Progenitor cell of endocrine pancreas (in vitro differentiated cells): ENCODE measurements at regions not wholly inside any gene's neighbourhood (a gene's known extent, or its start where the extent isn't known, plus 50 kb on each side); places are given as distances from the start of the nearest gene placed in this dataset.

ENCODE experiments used
- DNase-seq: peaks from one replicate; pipeline ENCODE4 v3.0.0; 2021; ENCODE audit warnings: low spot score; ENCODE audit not compliant: unreplicated experiment
- H3K27ac Mint-ChIP-seq: 2 replicates; pipeline ENCODE4 v1.8.0; 2021; ENCODE audit warnings: mild to moderate bottlenecking, moderate library complexity, mixed read lengths
- H3K27me3 Mint-ChIP-seq: 2 replicates; pipeline ENCODE4 v1.8.0; 2021; ENCODE audit warnings: mixed read lengths
- H3K36me3 Mint-ChIP-seq: 2 replicates; pipeline ENCODE4 v1.8.0; 2022; ENCODE audit warnings: mixed read lengths; ENCODE audit not compliant: insufficient read depth
- H3K4me1 Mint-ChIP-seq: 2 replicates; pipeline ENCODE4 v1.8.0; 2021; ENCODE audit warnings: low read depth, mixed read lengths
- H3K4me3 Mint-ChIP-seq: 2 replicates; pipeline ENCODE4 v1.8.0; 2021; ENCODE audit warnings: low read depth, mild to moderate bottlenecking, moderate library complexity, mixed read lengths
- H3K9me3 Mint-ChIP-seq: 2 replicates; pipeline ENCODE4 v1.8.0; 2021; ENCODE audit warnings: low read depth, mixed read lengths
- TF ChIP-seq, protein P1 (sequence below): fragments of 200-600 bp; sonication (generic); IDR thresholded peaks from one replicate; pipeline ENCODE4 v1.5.0; 2021; ENCODE audit warnings: antibody characterized with exemption, mild to moderate bottlenecking; ENCODE audit not compliant: unreplicated experiment

DNA sequence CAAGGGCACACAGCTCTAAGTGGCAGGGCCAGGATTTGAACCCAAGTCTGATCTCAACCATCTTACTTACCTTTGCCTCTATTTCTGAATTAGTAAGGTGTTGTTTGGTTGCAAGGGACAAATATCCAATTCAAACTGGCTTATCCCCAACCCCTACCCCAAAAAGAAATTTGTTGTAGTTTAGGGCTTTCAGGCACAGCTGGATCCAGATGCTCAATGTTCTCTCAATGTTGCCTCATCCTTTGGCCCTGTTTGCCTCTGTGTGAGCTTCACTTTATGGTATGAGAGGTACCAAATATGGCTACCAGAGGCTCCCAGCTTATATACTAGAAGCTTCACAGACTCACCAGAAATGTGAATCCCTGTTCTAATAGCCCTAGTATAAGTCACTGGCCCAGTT lies 499.9 kb downstream of the SHQ1 start:
- H3K27me3 Mint-ChIP-seq = peaks cover 8% of the 10 kb centered on the region

DNA sequence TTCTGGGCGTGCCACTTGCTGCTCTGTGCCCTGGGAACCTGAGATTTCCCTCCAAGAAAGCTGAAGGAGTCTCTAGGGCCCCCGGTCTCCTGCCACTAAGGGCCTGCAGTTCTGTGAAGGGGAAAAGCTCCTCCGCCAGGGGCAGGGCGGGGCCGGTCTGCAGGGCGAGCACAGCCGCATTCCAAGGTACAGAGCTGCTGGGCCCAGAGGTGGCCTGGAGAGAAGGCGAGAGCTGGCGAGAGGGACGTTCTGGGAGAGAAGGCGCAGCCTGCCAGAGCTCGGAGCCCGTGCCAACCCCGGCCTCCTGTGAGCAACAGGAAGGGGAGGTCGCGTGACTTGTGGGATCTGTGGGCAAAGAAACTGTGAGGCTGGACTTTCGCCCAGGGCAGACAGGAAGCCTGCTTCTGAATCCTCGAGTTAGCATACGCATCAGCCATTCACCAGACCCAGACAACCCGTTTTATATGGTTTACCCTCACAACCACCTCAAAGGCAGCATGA lies 500.4 kb downstream of the SHQ1 start:
- H3K27ac Mint-ChIP-seq = no peak overlapping the region
- TF ChIP-seq, protein P1, sequence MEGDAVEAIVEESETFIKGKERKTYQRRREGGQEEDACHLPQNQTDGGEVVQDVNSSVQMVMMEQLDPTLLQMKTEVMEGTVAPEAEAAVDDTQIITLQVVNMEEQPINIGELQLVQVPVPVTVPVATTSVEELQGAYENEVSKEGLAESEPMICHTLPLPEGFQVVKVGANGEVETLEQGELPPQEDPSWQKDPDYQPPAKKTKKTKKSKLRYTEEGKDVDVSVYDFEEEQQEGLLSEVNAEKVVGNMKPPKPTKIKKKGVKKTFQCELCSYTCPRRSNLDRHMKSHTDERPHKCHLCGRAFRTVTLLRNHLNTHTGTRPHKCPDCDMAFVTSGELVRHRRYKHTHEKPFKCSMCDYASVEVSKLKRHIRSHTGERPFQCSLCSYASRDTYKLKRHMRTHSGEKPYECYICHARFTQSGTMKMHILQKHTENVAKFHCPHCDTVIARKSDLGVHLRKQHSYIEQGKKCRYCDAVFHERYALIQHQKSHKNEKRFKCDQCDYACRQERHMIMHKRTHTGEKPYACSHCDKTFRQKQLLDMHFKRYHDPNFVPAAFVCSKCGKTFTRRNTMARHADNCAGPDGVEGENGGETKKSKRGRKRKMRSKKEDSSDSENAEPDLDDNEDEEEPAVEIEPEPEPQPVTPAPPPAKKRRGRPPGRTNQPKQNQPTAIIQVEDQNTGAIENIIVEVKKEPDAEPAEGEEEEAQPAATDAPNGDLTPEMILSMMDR = peak; percentile 28
- no peaks in the 10 kb centered on the region for H3K36me3 Mint-ChIP-seq
- H3K9me3 Mint-ChIP-seq = no peaks in the 10 kb centered on the region
- peaks cover 8% of the 10 kb centered on the region for H3K27me3 Mint-ChIP-seq
- H3K4me1 Mint-ChIP-seq = no peaks in the 10 kb centered on the region
- DNase-seq = peak; percentile 25
- no peak overlapping the region for H3K4me3 Mint-ChIP-seq

More for the DNA sequence above, 499.9 kb downstream of the SHQ1 start:
- Mint-ChIP-seq H3K27ac (no peak overlapping the region), H3K4me1 (no peaks in the 10 kb centered on the region), H3K36me3 (no peaks in the 10 kb centered on the region), H3K4me3 (no peak overlapping the region), H3K9me3 (no peaks in the 10 kb centered on the region)
- no peak for DNase-seq
- TF ChIP-seq, protein P1 = no peak

DNA sequence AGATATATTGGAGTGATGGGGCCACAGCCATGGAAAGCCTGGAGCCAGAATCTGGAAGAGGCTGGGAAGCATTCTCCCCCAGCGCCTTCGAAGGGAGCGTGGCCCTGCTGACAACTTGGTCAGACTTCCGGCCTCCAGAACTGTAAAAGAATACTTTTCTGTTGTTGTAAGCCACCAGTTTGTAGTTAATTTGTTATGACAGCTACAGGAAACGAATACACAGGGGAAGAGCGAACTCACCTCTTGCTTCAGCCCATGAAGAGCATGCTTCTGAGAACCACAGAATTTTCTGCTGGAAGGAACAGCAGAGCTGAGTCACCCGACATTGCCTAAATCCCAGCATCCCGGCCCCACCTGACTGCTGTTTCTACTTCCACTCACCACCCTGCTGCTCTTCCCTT lies 501.7 kb downstream of the SHQ1 start:
- Mint-ChIP-seq H3K4me1 (no peaks in the 10 kb centered on the region), H3K4me3 (no peak overlapping the region), H3K36me3 (no peaks in the 10 kb centered on the region), H3K27ac (no peak overlapping the region), H3K27me3 (peaks cover 8% of the 10 kb centered on the region), H3K9me3 (no peaks in the 10 kb centered on the region)
- no peak for DNase-seq
- TF ChIP-seq, protein P1 = no peak

DNA sequence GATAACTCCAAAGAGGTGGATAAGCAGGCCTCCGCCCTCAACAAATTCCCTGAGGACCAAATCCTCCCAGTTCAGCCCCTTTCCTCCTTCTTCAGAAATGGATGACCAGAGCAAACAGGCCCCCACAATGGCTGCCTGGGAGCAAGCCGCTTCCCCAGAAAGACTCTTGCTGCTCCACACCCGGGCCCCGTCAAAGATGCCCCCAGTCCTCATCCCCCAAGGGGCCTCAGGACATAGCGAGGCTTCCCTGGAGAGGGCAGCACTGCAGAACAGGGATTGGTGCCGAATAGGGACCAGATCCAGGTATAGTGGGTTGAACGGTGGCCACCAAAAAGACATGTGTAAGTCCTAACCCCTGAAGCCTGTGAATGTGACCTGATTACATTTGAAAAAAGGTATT lies 502.3 kb downstream of the SHQ1 start:
- Mint-ChIP-seq H3K36me3 (no peaks in the 10 kb centered on the region), H3K27me3 (peaks cover 8% of the 10 kb centered on the region), H3K27ac (no peak overlapping the region), H3K4me1 (no peaks in the 10 kb centered on the region), H3K9me3 (no peaks in the 10 kb centered on the region), H3K4me3 (no peak overlapping the region)
- TF ChIP-seq, protein P1 = no peak
- DNase-seq = no peak

DNA sequence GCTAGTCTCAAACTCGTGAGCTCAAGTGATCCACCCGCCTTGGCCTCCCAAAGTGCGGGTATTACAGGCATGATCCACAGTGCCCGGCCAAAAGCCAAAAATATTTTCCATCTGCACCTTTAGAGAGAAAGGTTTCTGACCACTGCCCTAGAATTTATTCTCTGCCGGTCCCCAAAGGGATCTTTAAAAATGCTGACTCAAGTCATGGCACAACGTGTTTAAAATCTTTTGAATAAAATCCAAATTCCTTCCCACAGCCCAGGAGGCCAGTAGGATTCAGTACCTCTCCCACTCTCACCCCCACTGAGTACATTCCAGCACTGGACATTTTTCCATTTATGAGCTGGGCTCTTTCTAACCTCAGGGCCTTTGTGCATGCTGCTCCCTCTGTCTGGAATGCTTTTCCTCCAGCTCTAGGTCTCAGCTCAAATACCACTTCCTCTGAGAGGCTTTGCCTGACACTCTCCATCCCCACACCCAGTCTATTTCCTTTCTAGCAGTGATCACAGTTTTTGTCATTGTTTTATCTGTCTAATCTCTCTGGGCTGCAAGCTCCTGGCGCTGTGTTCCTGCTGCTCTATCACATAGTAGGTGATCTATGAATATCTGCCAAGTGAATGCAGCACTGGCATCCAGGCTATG lies 502.9 kb downstream of the SHQ1 start:
- Mint-ChIP-seq H3K4me1 (no peaks in the 10 kb centered on the region), H3K27me3 (peaks cover 4% of the 10 kb centered on the region), H3K27ac (no peak overlapping the region), H3K36me3 (no peaks in the 10 kb centered on the region), H3K4me3 (no peak overlapping the region), H3K9me3 (no peaks in the 10 kb centered on the region)
- no peak for DNase-seq
- TF ChIP-seq, protein P1 = no peak
